SKM-1 treated with dmso at 0.1 percent for 144 hours (cell line): ENCODE measurements at regions not wholly inside any gene's neighbourhood (a gene's known extent, or its start where the extent isn't known, plus 50 kb on each side); places are given as distances from the start of the nearest gene placed in this dataset.
"Not testable (repeated sequence)": the region's sequence is repeated elsewhere in the genome, so short reads cannot be mapped to it uniquely, and the experiment has no call there.

ENCODE experiments used
- DNase-seq: peaks from one replicate; lab custom pipeline; 2025; ENCODE audit not compliant: unreplicated experiment; lab: John Stamatoyannopoulos, UW

DNA sequence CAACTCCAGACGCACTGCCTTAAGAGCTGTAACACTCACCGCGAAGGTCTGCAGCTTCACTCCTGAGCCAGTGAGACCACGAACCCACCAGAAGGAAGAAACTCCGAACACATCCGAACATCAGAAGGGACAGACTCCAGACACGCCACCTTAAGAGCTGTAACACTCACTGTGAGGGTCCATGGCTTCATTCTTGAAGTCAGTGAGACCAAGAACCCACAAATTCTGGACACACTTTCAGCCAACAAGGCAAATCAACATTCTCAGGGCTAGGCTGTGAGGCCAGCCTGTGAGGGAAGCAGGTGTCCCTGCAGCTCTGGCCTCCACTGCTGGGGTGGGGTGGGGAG lies 275.3 kb downstream of the ADGRD1 start:
- not testable (repeated sequence) for DNase-seq

DNA sequence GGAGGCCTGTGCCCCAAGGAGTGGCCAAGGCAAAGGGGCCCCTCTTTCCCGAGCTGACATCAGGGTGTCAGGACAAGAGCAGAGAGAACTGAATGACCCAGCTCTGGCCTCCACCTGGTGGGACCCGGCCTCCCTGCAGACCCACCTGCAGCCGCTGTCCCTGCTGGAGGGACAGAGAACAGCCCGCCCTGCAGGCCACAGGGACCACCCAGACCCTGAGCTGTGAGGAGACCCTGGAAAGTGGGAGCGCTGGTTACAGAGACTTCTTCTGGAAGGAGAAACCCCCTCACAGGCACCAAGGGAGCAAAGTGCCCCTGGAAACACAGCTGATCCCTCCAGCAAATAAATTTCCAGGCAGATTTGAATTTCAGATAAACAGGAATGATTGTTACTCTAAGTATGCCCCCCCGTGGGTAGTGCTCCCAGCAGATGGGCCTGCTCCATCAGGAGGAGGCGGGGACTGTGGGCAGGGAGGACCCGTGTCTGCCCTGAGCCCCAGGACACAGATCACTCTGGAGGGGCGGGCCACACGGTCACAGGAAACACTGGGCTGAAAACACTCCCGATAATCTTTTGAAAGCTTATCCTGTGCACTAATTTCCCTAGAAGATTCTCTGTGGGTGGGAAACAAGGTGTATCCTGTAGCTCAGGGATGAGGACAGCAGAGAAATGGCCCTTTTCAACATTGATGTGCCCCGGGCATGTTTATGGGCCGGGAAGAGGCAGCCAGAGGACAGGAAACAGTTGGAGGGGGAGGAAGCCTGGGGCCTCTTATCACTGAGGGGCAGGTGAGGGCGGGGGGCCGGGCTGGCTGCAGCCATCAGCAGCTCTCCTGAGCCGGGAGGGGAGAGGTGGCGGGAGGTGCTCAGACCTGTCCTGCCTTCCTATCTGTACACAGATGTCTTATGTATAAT lies 276.0 kb downstream of the ADGRD1 start:
- no peak for DNase-seq

DNA sequence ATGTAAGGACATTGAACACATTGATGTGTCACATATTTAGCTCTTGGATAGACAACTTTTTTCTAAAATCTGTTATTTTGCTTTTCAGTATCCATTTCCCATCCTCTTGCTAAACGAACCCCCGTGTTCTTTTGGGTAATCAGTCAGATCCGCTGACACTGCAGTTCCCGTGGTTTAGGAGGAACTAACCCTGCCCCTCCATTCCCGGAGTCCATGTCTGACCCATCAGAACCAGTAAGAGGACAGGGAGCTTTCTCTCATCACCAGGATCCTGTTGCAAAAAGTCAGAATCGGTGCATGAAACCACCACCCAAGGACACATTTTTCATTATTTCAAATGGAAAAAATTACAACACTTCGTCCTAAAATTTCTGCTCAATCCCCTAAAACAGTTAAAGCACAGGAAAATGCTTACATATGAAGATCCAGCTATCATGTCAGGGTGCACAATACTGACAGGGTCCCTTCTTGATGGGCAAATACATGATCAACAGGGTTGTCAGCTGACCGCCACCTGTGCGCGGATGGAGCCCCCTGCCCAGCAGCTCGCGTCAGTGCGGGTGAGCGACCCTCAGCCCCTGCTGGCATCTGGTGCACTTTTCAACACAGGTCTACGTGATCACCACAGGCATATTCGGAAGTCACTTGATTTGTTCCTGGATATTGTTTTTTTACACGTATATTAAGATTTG lies 276.8 kb downstream of the ADGRD1 start:
- no peak for DNase-seq

DNA sequence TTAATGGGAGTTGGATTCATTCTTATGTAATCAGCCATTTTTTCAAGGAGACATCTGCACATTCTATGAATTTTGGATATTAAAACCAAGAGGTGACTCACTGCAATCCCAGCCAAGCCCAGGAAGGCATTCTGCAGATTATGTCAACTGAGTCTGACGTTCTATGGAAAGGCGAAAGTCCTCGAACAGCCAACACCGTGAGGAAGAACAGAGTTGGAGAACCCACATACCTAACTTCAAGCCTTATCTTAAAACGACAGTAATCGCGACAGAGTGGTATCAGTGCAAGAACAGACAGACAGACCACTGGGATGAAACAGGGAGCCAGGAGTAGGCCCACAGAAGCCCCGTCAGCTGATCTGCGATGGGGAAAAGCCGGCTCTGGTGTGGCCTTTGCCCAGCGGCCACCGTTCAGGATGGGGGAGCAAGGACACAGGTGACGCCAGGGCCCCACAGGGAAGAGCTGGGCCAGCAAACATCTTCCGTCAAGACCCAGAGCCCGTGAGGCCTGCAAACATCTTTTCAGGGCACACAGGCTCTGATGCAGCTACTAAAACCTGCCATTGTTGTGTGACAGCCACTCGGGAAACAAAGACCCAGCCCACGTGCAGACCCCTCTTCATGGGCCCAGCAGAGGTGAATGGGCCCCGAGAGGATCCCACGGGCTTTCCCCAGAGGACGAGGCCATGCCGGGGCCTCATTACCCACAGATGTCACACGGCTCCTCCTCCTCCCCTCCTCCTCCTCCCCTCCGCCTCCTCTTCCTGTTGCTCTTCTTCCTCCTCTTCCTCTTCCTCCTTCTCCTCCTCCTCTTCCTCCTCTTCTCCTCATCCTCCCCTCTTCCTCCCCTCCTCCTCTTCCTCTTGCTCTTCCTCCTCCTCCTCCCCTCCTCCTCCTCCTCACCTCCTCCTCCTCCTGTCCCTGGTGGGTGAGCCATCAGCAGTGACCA lies 277.6 kb downstream of the ADGRD1 start:
- DNase-seq = no peak

GRCh38 chr12:131232036-131232435 lies 278.3 kb downstream of the ADGRD1 start:
- no peak for DNase-seq

DNA sequence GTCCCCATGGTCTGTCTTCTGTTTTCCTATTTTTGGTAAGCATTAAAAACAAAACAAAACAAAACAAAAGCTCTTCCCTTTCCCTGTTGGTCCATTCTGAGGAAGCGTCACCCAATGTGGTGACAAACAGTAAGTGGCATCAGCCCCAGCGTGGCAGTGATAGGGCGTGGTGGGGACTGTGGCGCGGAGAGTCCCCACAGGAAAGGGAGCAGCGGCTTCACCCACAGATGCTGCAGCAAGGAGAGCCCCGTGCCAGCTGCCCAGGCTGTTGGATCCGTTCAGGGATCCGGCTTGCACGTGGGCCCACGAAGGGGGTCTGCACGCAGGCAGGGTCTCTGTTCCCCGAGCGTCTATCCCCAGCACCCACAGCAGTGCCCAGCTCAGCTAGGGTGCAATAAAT lies 279.2 kb downstream of the ADGRD1 start:
- not testable (repeated sequence) for DNase-seq

GRCh38 chr12:131233850-131234789 lies 280.4 kb downstream of the ADGRD1 start:
- DNase-seq = not testable (repeated sequence)

- not testable (repeated sequence) for DNase-seq
Observed at GRCh38 chr12:131234841-131235271, 281.1 kb downstream of the ADGRD1 start.

DNA sequence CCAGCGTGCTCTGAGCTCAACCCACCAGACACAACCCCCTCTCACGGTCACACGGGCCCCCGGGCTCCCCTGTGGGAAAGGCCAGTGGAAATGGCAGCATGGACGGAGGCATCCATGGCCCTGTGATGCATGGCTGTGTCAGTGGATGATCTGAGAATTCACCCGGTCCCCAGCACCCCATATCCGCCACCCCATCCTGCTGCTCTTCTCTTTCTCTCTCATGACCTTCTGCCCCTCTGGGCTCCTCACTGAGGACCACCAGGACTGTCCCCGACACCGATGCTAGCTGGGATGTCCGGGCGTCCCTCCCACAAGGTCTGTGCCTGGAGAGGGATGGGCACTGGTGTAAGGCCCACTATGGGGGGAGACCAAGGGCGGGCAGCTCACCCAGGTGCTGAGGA lies 282.2 kb downstream of the ADGRD1 start:
- no peak for DNase-seq

GRCh38 chr12:131239384-131240094 lies 285.8 kb downstream of the ADGRD1 start:
- no peak for DNase-seq

DNA sequence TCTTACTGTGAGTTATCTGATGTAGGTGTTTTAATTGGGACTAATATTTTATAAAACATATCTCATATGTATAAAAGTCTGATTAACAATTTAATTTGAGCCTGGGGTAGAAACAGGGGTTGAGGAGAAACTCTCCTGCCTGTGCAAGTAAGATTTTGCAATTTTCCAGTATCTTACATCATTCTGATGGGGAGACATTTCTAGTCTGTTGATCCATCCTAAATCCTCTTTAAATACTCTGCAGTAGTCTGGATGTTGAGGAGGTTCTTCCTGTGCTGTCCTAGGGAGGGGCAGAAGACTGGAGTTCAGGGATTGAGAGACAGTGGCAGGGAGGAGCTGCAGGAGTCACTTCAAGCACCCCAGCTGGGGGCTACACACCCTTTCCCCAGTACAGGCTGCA lies 287.8 kb downstream of the ADGRD1 start:
- DNase-seq = no peak

DNA sequence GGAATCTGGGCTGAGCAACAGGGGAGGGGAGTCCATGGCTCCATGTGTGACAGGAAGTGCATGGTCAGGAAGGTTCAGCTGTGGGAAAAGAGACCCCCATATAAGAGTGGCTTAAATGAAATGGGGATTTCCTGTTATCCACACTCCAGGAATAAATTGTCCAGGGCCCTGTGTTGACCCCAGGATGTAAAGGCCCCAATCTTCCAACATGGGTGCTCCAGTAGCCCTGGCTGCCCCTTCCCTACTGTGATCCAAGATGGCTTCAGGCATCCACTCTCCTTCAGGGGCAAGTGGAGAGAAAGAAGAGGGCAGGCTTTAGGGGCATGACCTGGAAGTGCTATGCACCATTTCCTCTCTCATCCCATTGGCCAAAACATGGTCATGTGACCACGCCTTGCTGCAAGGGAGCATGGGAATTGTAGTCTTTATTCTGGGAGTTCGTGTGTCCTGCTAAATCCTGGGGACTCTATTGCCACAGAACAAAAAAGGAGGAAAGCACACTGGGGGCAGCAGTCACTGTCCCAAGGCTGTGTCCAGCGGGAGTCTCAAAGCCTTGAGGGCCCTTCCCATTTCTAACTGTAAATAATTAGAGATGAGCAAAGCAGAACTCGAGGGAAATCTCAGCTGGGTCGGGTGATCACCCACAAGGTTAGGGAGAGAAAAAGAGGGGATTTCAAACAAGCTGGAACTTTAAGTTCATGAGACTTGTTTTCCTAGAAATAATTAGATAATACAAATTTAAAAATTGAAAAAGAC lies 289.2 kb downstream of the ADGRD1 start:
- no peak for DNase-seq

- not testable (repeated sequence) for DNase-seq
Observed at GRCh38 chr12:131244157-131244688, 290.5 kb downstream of the ADGRD1 start.

DNA sequence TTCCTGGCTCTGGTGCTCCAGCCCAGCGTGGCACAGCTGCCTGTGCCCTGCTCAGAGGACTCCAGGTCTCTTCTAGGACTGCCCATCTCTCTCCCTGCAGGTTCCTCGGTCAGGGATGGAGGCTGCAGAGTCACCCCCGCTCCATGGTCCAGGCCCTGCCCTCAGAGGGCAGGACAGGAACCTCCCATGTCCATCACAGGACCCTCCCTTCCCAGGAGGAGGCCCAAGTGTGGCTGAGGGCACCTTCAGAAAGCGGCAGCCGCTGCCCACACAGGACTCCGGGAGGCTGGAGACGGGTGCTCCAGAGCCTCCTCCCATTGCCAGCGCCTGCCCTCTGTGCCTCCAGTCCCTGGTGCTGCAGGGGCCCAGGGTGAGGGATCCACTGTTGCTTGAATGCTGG lies 291.5 kb downstream of the ADGRD1 start:
- DNase-seq = not testable (repeated sequence)

GRCh38 chr12:131245564-131246355 lies 292.1 kb downstream of the ADGRD1 start:
- no peak for DNase-seq

DNA sequence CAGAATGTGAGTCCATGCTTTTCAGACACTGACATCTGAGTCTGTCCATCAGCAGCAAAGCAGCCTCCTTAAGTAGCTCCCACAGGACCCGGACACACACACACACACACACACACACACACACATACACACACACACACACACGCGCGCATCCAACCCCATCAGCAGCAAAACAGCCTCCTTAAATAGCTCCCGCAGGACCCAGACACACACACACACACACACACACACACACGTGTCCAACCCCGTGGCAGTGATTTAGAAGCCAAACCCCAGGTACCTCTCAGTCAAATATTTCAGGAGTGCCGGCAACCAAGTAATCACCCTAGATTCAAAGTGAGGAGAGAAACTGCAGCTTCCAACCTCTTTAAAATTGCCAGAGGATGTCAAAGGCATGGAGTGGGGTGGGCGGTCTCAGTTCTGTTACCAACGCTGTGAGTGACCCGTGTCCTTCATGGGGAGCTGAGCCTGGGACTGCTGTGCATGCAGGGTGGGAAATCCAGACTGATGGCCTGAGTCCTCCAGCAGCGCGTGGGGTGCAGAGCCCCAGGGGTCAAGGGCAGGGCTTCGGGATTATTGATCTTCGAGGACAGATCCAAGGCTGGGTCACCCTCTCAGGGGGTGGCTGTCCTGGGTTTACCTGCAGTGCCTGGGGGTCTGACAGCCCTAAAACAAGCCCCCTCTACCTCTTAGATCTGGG lies 293.5 kb downstream of the ADGRD1 start:
- DNase-seq = not testable (repeated sequence)

GRCh38 chr12:131247875-131248274 lies 294.2 kb downstream of the ADGRD1 start:
- not testable (repeated sequence) for DNase-seq
